Pancreas (tissue), 10 donors: ENCODE measurements at regions not wholly inside any gene's neighbourhood (a gene's known extent, or its start where the extent isn't known, plus 50 kb on each side); places are given as distances from the start of the nearest gene placed in this dataset.

Experiments used
- ATAC-seq, 4 donors: fragments of 200-7000 bp; cut with Tn5 transposase; one replicate each; pipeline versions ENCODE4 v1.8.0 to v1.9.1; 2020; ENCODE audit warnings: mild to moderate bottlenecking in 4 of 4, moderate library complexity in 4 of 4
- DNase-seq, 6 donors: peaks; one replicate each; pipeline ENCODE4 v3.0.0-alpha.2; 2020
- FAIRE-seq: peaks from 2 replicates; lab custom pipeline; 2012; peaks lifted over from hg19 to GRCh38; lab: Jason Lieb, UNC
- H3K27ac ChIP-seq, 4 donors: fragments of 200-600 bp; sonication (generic); 1 replicate in 3 of 4; 2 replicates in 1 of 4; pipeline versions ENCODE4 v1.5.0 to v1.8.0; 2020
- H3K27me3 ChIP-seq, 4 donors: fragments of 200-600 bp; one replicate each; pipeline ENCODE4 v1.8.0; 2021
- H3K36me3 ChIP-seq, 3 donors: fragments of 200-600 bp; sonication (generic) in 1 of 3; one replicate each; pipeline versions ENCODE4 v1.5.0 to v1.8.0; 2020 to 2021
- H3K4me1 ChIP-seq, 3 donors: fragments of 200-600 bp; one replicate each; pipeline ENCODE4 v1.8.0; 2021
- H3K4me3 ChIP-seq, 4 donors: fragments of 200-600 bp; sonication (generic) in 2 of 4; one replicate each; pipeline versions ENCODE4 v1.5.0 to v1.8.0; 2020 to 2021
- H3K9me3 ChIP-seq, 4 donors: fragments of 200-600 bp; one replicate each; pipeline ENCODE4 v1.8.0; 2021
- CTCF ChIP-seq, 4 donors: fragments of 200-600 bp; sonication (generic) in 3 of 4; IDR thresholded peaks; one replicate each; pipeline versions ENCODE4 v1.5.0 to v1.8.0; 2021; ENCODE audit warnings: antibody characterized with exemption in 4 of 4
- WGBS, 2 donors: extraction: QIAGEN DNeasy Blood & Tissue Kit; methylation state at CpG; one replicate each; pipeline ENCODE4 v1.1.7; 2013; 5-methylcytosine and 5-hydroxymethylcytosine counted together
- intact Hi-C, 3 donors: fragments of 100-400 bp; cut with DNase I; formaldehyde crosslinking; loops; one replicate each; pipeline versions ENCODE4 v1.11.1 to v1.14.2; 2022
- donor health status: healthy with polysubstance abuse.
- donor health status: DM: no; HTN: no; CAD: no; lungs with moderate emphysema.
- donor health status: DM: no; HTN: no; CAD: no.
- donor health status: control.
- donor health status: control.
- donor health status: Bipolar disorder and iron deficiency.
- donor health status: DM: yes; HTN: yes; CAD: no.
- donor health status: DM: no; HTN: no; CAD: no.
- donor health status: DM: no; HTN: no; CAD: no.
- donor health status: DM: yes; HTN: yes; CAD: no.

- 50 to 62% methylated on average over 11 of the region's 11 CpGs for WGBS, 2 donors
- FAIRE-seq (no peak), ATAC-seq (no peak), DNase-seq (no peak)
- Histone ChIP-seq H3K4me3 (no peak overlapping the region), H3K4me1 (no peaks in the 10 kb centered on the region), H3K27ac (no peak overlapping the region), H3K27me3 (peaks cover 0 to 4% (median 0%) of the 10 kb centered on the region in 4 donors), H3K36me3 (no peaks in the 10 kb centered on the region), H3K9me3 (no peaks in the 10 kb centered on the region)
- intact Hi-C loops, result no loop called here
- no peak for TF ChIP-seq CTCF (IDR thresholded peaks at IDR 0.05)
Observed at GRCh38 chr19:32123355-32123940, 222.0 kb upstream of the ZNF507 start.

DNA sequence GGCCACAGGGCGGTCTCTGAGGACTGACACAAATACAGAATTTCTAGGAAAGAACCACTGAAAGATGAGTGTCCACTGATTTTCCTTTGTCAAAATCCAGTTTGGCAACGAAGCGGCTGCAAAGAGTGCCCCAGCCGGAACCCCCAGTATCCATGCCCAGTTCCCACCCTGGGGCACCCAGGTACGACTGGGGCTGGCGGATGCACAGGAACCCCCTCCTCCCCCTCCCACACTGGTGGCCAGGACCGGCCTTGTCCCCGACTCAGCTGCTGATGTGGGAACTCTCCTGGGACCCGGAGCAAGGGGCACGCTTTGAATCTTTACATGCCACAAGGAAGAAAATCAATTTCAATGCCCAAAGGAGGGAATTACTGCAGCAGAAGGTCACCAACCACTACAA, 220.8 kb upstream of the ZNF507 start:
- no peak for TF ChIP-seq CTCF (IDR thresholded peaks at IDR 0.05)
- WGBS, 2 donors, result 57 to 59% methylated on average over 10 of the region's 10 CpGs

GRCh38 chr19:32129141-32129540, 216.3 kb upstream of the ZNF507 start:
- Histone ChIP-seq H3K4me3 (no peak overlapping the region), H3K4me1 (no peaks in the 10 kb centered on the region), H3K27ac (no peak overlapping the region), H3K27me3 (no peaks in the 10 kb centered on the region), H3K9me3 (no peaks in the 10 kb centered on the region), H3K36me3 (no peaks in the 10 kb centered on the region)
- peak in 1 of 6 donors; percentile 22 for DNase-seq
- 51 to 72% methylated on average over 10 of the region's 10 CpGs for WGBS, 2 donors
- intact Hi-C loops, result no loop called here
- no peak for TF ChIP-seq CTCF (IDR thresholded peaks at IDR 0.05)
- FAIRE-seq, result no peak
- ATAC-seq, result peak in 1 of 4 donors; percentile 38

More for the DNA sequence above, 220.8 kb upstream of the ZNF507 start:
- no peaks in the 10 kb centered on the region for H3K9me3 ChIP-seq
- FAIRE-seq (no peak), DNase-seq (peak in 1 of 6 donors; percentile 42), ATAC-seq (no peak)
- H3K27me3 ChIP-seq, result peaks cover 0 to 4% (median 0%) of the 10 kb centered on the region in 4 donors
- H3K36me3 ChIP-seq, result no peaks in the 10 kb centered on the region
- H3K4me3 ChIP-seq, result no peak overlapping the region
- intact Hi-C loops, result no loop called here
- no peaks in the 10 kb centered on the region for H3K4me1 ChIP-seq
- H3K27ac ChIP-seq, result no peak overlapping the region

- H3K36me3 ChIP-seq, result no peaks in the 10 kb centered on the region
- TF ChIP-seq CTCF (IDR thresholded peaks at IDR 0.05), result no peak
- no peak overlapping the region for H3K27ac ChIP-seq
- no peak for ATAC-seq
- FAIRE-seq, result no peak
- H3K4me3 ChIP-seq, result no peak overlapping the region
- no peaks in the 10 kb centered on the region for H3K27me3 ChIP-seq
- WGBS, 2 donors, result 29 to 36% methylated on average over 6 of the region's 6 CpGs
- no peaks in the 10 kb centered on the region for H3K9me3 ChIP-seq
- DNase-seq, result no peak
- no peaks in the 10 kb centered on the region for H3K4me1 ChIP-seq
- intact Hi-C loops, result no loop called here
Observed at GRCh38 chr19:32130332-32130731, 215.1 kb upstream of the ZNF507 start.

DNA sequence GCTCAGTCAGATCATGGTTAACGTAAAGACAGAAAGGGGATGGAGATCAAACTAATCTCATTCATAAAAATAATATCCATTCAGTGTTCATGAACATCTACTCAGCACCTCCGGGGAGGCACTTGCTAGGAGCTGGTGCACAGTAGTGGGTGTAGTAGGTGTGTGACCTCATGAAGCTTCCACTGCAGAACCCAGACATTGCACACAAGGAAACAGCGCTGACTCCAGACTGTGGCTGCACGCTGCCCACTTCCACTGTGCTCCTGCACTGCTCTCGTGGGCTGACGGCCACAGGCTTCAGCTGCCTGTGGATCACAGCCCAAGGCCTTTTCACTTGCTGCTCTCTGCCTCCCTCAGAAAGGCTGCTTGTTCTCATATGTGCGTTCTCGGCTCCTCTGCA, 214.4 kb upstream of the ZNF507 start:
- H3K4me1 ChIP-seq, result no peaks in the 10 kb centered on the region
- 54 to 62% methylated on average over 8 of the region's 8 CpGs for WGBS, 2 donors
- H3K27me3 ChIP-seq, result no peaks in the 10 kb centered on the region
- H3K4me3 ChIP-seq, result no peak overlapping the region
- no peak overlapping the region for H3K27ac ChIP-seq
- ATAC-seq, result no peak
- no peak for DNase-seq
- TF ChIP-seq CTCF (IDR thresholded peaks at IDR 0.05), result no peak
- no peak for FAIRE-seq
- no peaks in the 10 kb centered on the region for H3K9me3 ChIP-seq
- no peaks in the 10 kb centered on the region for H3K36me3 ChIP-seq
- intact Hi-C loops, result no loop called here
